ENCODE measurements at regions not wholly inside any gene's neighbourhood (a gene's known extent, or its start where the extent isn't known, plus 50 kb on each side); places are given as distances from the start of the nearest gene placed in this dataset.

- ChIA-PET POLR2A (no interaction called here), CTCF (interaction anchor here (1.0 to 1.2 kb wide), 4 partner anchors 14 to 99 kb away, joined by 3 to 4 read pairs (median 3); no protein-coding TSS in a partner anchor)
- ATAC-seq (peak; percentile 73), DNase-seq (ENCODE audit: low spot score) (peak; percentile 44)
- H3K27me3 Mint-ChIP-seq (ENCODE audit: low read depth), result 0 out of 2 replicates have a peak, but pooled peaks cover 3% of the 10 kb centered on the region
- H3K9me3 Mint-ChIP-seq, result peaks cover 44% of the 10 kb centered on the region
- H3K36me3 Mint-ChIP-seq, result peaks cover 17% of the 10 kb centered on the region
- 0 out of 2 replicates have a peak, but pooled peaks have one; percentile 22 for TF ChIP-seq ZNF532 (CRISPR knock-in tag; IDR thresholded peaks at IDR 0.05; ENCODE audit: borderline replicate concordance)
- TF ChIP-seq RELA (CRISPR knock-in tag; IDR thresholded peaks at IDR 0.05; ENCODE audit: borderline replicate concordance), result no peak
- H3K4me1 Mint-ChIP-seq, result peaks cover 8% of the 10 kb centered on the region; the same call in 1 of the 2 replicates
- no peak overlapping the region for H3K27ac Mint-ChIP-seq
- no peak overlapping the region for H3K4me3 Mint-ChIP-seq
Measured at GRCh38 chr12:19681007-19681406, 241.7 kb downstream of the AEBP2 start.

- no peak overlapping the region; the same call in 1 of the 2 replicates for H3K27ac Mint-ChIP-seq
- H3K36me3 Mint-ChIP-seq, result peaks cover 17% of the 10 kb centered on the region
- DNase-seq (ENCODE audit: low spot score) (no peak), ATAC-seq (no peak)
- peaks cover 24% of the 10 kb centered on the region for H3K9me3 Mint-ChIP-seq
- CTCF ChIA-PET, result interaction anchor here (1.3 kb wide), 1 partner anchor 56 kb away, joined by 3 read pairs; no protein-coding TSS in a partner anchor
- H3K27me3 Mint-ChIP-seq (ENCODE audit: low read depth), result 0 out of 2 replicates have a peak, but pooled peaks cover 3% of the 10 kb centered on the region
- peaks cover 8% of the 10 kb centered on the region; the same call in 1 of the 2 replicates for H3K4me1 Mint-ChIP-seq
- no peak overlapping the region for H3K4me3 Mint-ChIP-seq
- POLR2A ChIA-PET, result no interaction called here
- TF ChIP-seq ZBTB21 (CRISPR knock-in tag; IDR thresholded peaks at IDR 0.05; ENCODE audit: borderline replicate concordance) (no peak), AR (CRISPR knock-in tag; IDR thresholded peaks at IDR 0.05) (no peak), SP1 (CRISPR knock-in tag; conservative IDR thresholded peaks at IDR 0.05) (no peak), ZNF423 (CRISPR knock-in tag; IDR thresholded peaks at IDR 0.05) (no peak), ETV6 (CRISPR knock-in tag; IDR thresholded peaks at IDR 0.05) (no peak), ZNF396 (CRISPR knock-in tag; IDR thresholded peaks at IDR 0.05; ENCODE audit: borderline replicate concordance) (no peak), SOX15 (CRISPR knock-in tag; IDR thresholded peaks at IDR 0.05) (no peak), ATF1 (CRISPR knock-in tag; IDR thresholded peaks at IDR 0.05) (no peak)
Measured at GRCh38 chr12:19683178-19683927, 244.1 kb downstream of the AEBP2 start.

- ATAC-seq (no peak), DNase-seq (ENCODE audit: low spot score) (no peak)
- no peak overlapping the region for H3K27ac Mint-ChIP-seq
- 0 out of 2 replicates have a peak, but pooled peaks cover 2% of the 10 kb centered on the region for H3K4me1 Mint-ChIP-seq
- CTCF ChIA-PET, result no interaction called here
- POLR2A ChIA-PET, result no interaction called here
- H3K4me3 Mint-ChIP-seq, result no peak overlapping the region
- TF ChIP-seq IRF2 (CRISPR knock-in tag; IDR thresholded peaks at IDR 0.05; ENCODE audit: borderline replicate concordance, low read depth) (no peak), ZNF532 (CRISPR knock-in tag; IDR thresholded peaks at IDR 0.05; ENCODE audit: borderline replicate concordance) (no peak), ETV6 (CRISPR knock-in tag; IDR thresholded peaks at IDR 0.05) (no peak), ESRRA (CRISPR knock-in tag; IDR thresholded peaks at IDR 0.05; ENCODE audit: borderline replicate concordance) (no peak)
- no peaks in the 10 kb centered on the region for H3K36me3 Mint-ChIP-seq
- H3K9me3 Mint-ChIP-seq, result no peaks in the 10 kb centered on the region
- no peaks in the 10 kb centered on the region for H3K27me3 Mint-ChIP-seq (ENCODE audit: low read depth)
Measured at GRCh38 chr12:19687371-19687770, 248.1 kb downstream of the AEBP2 start.
